ENCODE measurements at regions not wholly inside any gene's neighbourhood (a gene's known extent, or its start where the extent isn't known, plus 50 kb on each side); places are given as distances from the start of the nearest gene placed in this dataset.
"Not testable (repeated sequence)": the region's sequence is repeated elsewhere in the genome, so short reads cannot be mapped to it uniquely, and the experiment has no call there.

GRCh38 chr7:32221736-32222135 lies 151.5 kb upstream of the PDE1C start:
- no peak for DNase-seq

GRCh38 chr7:32221056-32221455 lies 150.8 kb upstream of the PDE1C start:
- DNase-seq, result no peak

GRCh38 chr7:32219831-32220230 lies 149.6 kb upstream of the PDE1C start:
- DNase-seq, result not testable (repeated sequence)

GRCh38 chr7:32219416-32219815 lies 149.2 kb upstream of the PDE1C start:
- no peak for DNase-seq

GRCh38 chr7:32218741-32219288 lies 148.6 kb upstream of the PDE1C start:
- DNase-seq, result no peak

- no peak for DNase-seq
Observed at GRCh38 chr7:32218154-32218467, 147.9 kb upstream of the PDE1C start.

GRCh38 chr7:32217341-32218153 lies 147.3 kb upstream of the PDE1C start:
- no peak for DNase-seq

GRCh38 chr7:32216759-32217158 lies 146.6 kb upstream of the PDE1C start:
- no peak for DNase-seq

GRCh38 chr7:32215697-32216096 lies 145.5 kb upstream of the PDE1C start:
- no peak for DNase-seq

GRCh38 chr7:32214913-32215312 lies 144.7 kb upstream of the PDE1C start:
- DNase-seq, result no peak

- no peak for DNase-seq
Observed at GRCh38 chr7:32212321-32212720, 142.1 kb upstream of the PDE1C start.

- DNase-seq, result no peak
Observed at GRCh38 chr7:32206987-32207386, 136.8 kb upstream of the PDE1C start.

- no peak for DNase-seq
Observed at GRCh38 chr7:32206488-32206887, 136.3 kb upstream of the PDE1C start.

GRCh38 chr7:32205298-32205824 lies 135.2 kb upstream of the PDE1C start:
- DNase-seq, result not testable (repeated sequence)

GRCh38 chr7:32204361-32205018 lies 134.3 kb upstream of the PDE1C start:
- no peak for DNase-seq

GRCh38 chr7:32200646-32201045 lies 130.4 kb upstream of the PDE1C start:
- no peak for DNase-seq

- DNase-seq, result no peak
Observed at GRCh38 chr7:32194537-32194936, 124.3 kb upstream of the PDE1C start.

- no peak for DNase-seq
Observed at GRCh38 chr7:32191305-32191704, 121.1 kb upstream of the PDE1C start.

GRCh38 chr7:32179567-32179966 lies 109.4 kb upstream of the PDE1C start:
- no peak for DNase-seq

GRCh38 chr7:32178677-32179366 lies 108.6 kb upstream of the PDE1C start:
- no peak for DNase-seq

- DNase-seq, result no peak
Observed at GRCh38 chr7:32177232-32177631, 107.0 kb upstream of the PDE1C start.

- DNase-seq, result no peak
Observed at GRCh38 chr7:32175099-32175498, 104.9 kb upstream of the PDE1C start.

GRCh38 chr7:32171248-32171647 lies 101.0 kb upstream of the PDE1C start:
- no peak for DNase-seq

All from T-helper 9 cell (primary cell).